ENCODE measurements at regions not wholly inside any gene's neighbourhood (a gene's known extent, or its start where the extent isn't known, plus 50 kb on each side); places are given as distances from the start of the nearest gene placed in this dataset.

DNA sequence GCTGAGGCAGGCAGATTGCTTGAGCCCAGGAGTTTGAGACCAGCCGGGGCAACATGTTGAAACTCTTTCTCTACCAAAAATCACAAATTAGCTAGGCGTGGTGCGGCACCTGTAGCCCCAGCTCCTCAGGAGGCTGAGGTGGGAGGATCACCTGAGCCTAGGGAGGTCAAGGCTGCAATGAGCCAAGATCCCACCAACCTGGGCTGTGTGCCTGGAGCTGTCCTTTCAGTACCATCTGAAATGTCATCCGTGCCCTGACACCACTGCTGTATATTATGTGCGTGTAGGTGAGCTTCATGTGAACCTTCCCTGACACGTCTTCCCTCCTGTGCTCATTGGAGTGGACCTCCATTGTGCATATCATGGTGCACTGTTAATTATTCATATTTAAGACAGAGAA, 84.8 kb upstream of the HNRNPA3 start:
- TF ChIP-seq, protein P1, sequence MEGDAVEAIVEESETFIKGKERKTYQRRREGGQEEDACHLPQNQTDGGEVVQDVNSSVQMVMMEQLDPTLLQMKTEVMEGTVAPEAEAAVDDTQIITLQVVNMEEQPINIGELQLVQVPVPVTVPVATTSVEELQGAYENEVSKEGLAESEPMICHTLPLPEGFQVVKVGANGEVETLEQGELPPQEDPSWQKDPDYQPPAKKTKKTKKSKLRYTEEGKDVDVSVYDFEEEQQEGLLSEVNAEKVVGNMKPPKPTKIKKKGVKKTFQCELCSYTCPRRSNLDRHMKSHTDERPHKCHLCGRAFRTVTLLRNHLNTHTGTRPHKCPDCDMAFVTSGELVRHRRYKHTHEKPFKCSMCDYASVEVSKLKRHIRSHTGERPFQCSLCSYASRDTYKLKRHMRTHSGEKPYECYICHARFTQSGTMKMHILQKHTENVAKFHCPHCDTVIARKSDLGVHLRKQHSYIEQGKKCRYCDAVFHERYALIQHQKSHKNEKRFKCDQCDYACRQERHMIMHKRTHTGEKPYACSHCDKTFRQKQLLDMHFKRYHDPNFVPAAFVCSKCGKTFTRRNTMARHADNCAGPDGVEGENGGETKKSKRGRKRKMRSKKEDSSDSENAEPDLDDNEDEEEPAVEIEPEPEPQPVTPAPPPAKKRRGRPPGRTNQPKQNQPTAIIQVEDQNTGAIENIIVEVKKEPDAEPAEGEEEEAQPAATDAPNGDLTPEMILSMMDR (tag by site-specific recombination; IDR thresholded peaks at IDR 0.05): no peak
- TF ChIP-seq ZNF558 (tag by site-specific recombination; IDR thresholded peaks at IDR 0.05) (no peak), ZBTB1 (tag by site-specific recombination; IDR thresholded peaks at IDR 0.05) (no peak), ZNF791 (tag by site-specific recombination; IDR thresholded peaks at IDR 0.05) (no peak)
